ENCODE measurements at regions not wholly inside any gene's neighbourhood (a gene's known extent, or its start where the extent isn't known, plus 50 kb on each side); places are given as distances from the start of the nearest gene placed in this dataset.
"Not testable (repeated sequence)": the region's sequence is repeated elsewhere in the genome, so short reads cannot be mapped to it uniquely, and the experiment has no call there.

GRCh38 chr2:159868598-159869159 is 70.7 kb upstream of the CD302 start:
- not testable (repeated sequence) for TF ChIP-seq MAX (CRISPR knock-in tag; IDR thresholded peaks at IDR 0.05); ZNF138 (CRISPR knock-in tag; conservative IDR thresholded peaks at IDR 0.05); CTCF (IDR thresholded peaks at IDR 0.05); ZBTB43 (CRISPR knock-in tag; IDR thresholded peaks at IDR 0.05); AR (CRISPR knock-in tag; IDR thresholded peaks at IDR 0.05); ATF3 (CRISPR knock-in tag; conservative IDR thresholded peaks at IDR 0.05)
